Activated naive CD4-positive, alpha-beta T cell treated with anti-CD3 and anti-CD28 coated beads, Interleukin-2, amount 10 ng/mL, durations not matched to agents 7 days and 5 days (primary cell): ENCODE measurements at regions not wholly inside any gene's neighbourhood (a gene's known extent, or its start where the extent isn't known, plus 50 kb on each side); places are given as distances from the start of the nearest gene placed in this dataset.

Experiments
- CTCF ChIA-PET: fragments of 350-600 bp; sonication (Branson Sonifier 250); formaldehyde crosslinking; loops from one replicate; lab custom pipeline; 2021; ENCODE audit warnings: antibody characterized with exemption; lab: Charles Lee
- DNase-seq: peaks from one replicate; pipeline ENCODE4 v3.0.0-alpha.2; 2020
- H3K27ac Mint-ChIP-seq: one replicate; pipeline ENCODE4 v1.8.0; 2021; ENCODE audit warnings: mild to moderate bottlenecking, moderate library complexity, mixed read lengths
- H3K27me3 Mint-ChIP-seq: one replicate; pipeline ENCODE4 v1.8.0; 2021; ENCODE audit warnings: mild to moderate bottlenecking, mixed read lengths
- H3K36me3 Mint-ChIP-seq: one replicate; pipeline ENCODE4 v1.8.0; 2021; ENCODE audit warnings: mixed read lengths
- H3K4me1 Mint-ChIP-seq: one replicate; pipeline ENCODE4 v1.8.0; 2021; ENCODE audit warnings: mixed read lengths
- H3K4me3 Mint-ChIP-seq: one replicate; pipeline ENCODE4 v1.8.0; 2021; ENCODE audit warnings: mild to moderate bottlenecking, moderate library complexity, mixed read lengths
- H3K9me3 Mint-ChIP-seq: one replicate; pipeline ENCODE4 v1.8.0; 2021; ENCODE audit warnings: mixed read lengths

- H3K36me3 Mint-ChIP-seq: no peaks in the 10 kb centered on the region
- CTCF ChIA-PET: no interaction called here
- no peaks in the 10 kb centered on the region for H3K9me3 Mint-ChIP-seq
- no peak for DNase-seq
- no peak overlapping the region for H3K27ac Mint-ChIP-seq
- H3K4me3 Mint-ChIP-seq: no peak overlapping the region
- no peaks in the 10 kb centered on the region for H3K27me3 Mint-ChIP-seq
- no peaks in the 10 kb centered on the region for H3K4me1 Mint-ChIP-seq
Observed at GRCh38 chr9:120267929-120268328, 312.0 kb downstream of the CDK5RAP2 start.

- Mint-ChIP-seq H3K36me3 (no peaks in the 10 kb centered on the region), H3K9me3 (no peaks in the 10 kb centered on the region), H3K27me3 (no peaks in the 10 kb centered on the region), H3K4me3 (no peak overlapping the region), H3K4me1 (no peaks in the 10 kb centered on the region), H3K27ac (no peak overlapping the region)
- DNase-seq: no peak
- CTCF ChIA-PET: interaction anchor here (1.1 kb wide), 1 partner anchor 29 kb away, joined by 3 read pairs; no protein-coding TSS in a partner anchor
Observed at GRCh38 chr9:120265791-120266190, 314.2 kb downstream of the CDK5RAP2 start.

- no peaks in the 10 kb centered on the region for H3K4me1 Mint-ChIP-seq
- no peak overlapping the region for H3K4me3 Mint-ChIP-seq
- CTCF ChIA-PET: no interaction called here
- H3K27me3 Mint-ChIP-seq: no peaks in the 10 kb centered on the region
- H3K9me3 Mint-ChIP-seq: no peaks in the 10 kb centered on the region
- H3K27ac Mint-ChIP-seq: no peak overlapping the region
- no peak for DNase-seq
- no peaks in the 10 kb centered on the region for H3K36me3 Mint-ChIP-seq
Observed at GRCh38 chr9:120264528-120264927, 315.4 kb downstream of the CDK5RAP2 start.

- no peak for DNase-seq
- H3K4me3 Mint-ChIP-seq: no peak overlapping the region
- H3K27ac Mint-ChIP-seq: no peak overlapping the region
- no peaks in the 10 kb centered on the region for H3K4me1 Mint-ChIP-seq
- H3K36me3 Mint-ChIP-seq: no peaks in the 10 kb centered on the region
- CTCF ChIA-PET: no interaction called here
- no peaks in the 10 kb centered on the region for H3K9me3 Mint-ChIP-seq
- H3K27me3 Mint-ChIP-seq: no peaks in the 10 kb centered on the region
Observed at GRCh38 chr9:120263836-120264235, 316.1 kb downstream of the CDK5RAP2 start.

GRCh38 chr9:120261419-120261818 lies 318.5 kb downstream of the CDK5RAP2 start:
- CTCF ChIA-PET: no interaction called here
- Mint-ChIP-seq H3K4me1 (no peaks in the 10 kb centered on the region), H3K36me3 (no peaks in the 10 kb centered on the region), H3K27ac (no peak overlapping the region), H3K9me3 (no peaks in the 10 kb centered on the region), H3K4me3 (no peak overlapping the region), H3K27me3 (peaks cover 4% of the 10 kb centered on the region)
- DNase-seq: no peak

GRCh38 chr9:120259100-120259499 lies 320.9 kb downstream of the CDK5RAP2 start:
- CTCF ChIA-PET: no interaction called here
- peaks cover 4% of the 10 kb centered on the region for H3K27me3 Mint-ChIP-seq

GRCh38 chr9:120258096-120258495 lies 321.9 kb downstream of the CDK5RAP2 start:
- Mint-ChIP-seq H3K36me3 (no peaks in the 10 kb centered on the region), H3K4me3 (no peak overlapping the region), H3K9me3 (no peaks in the 10 kb centered on the region), H3K27me3 (peaks cover 4% of the 10 kb centered on the region), H3K27ac (no peak overlapping the region), H3K4me1 (no peaks in the 10 kb centered on the region)
- CTCF ChIA-PET: no interaction called here
- no peak for DNase-seq

More at GRCh38 chr9:120259100-120259499, 320.9 kb downstream of the CDK5RAP2 start:
- Mint-ChIP-seq H3K4me1 (no peaks in the 10 kb centered on the region), H3K27ac (no peak overlapping the region), H3K9me3 (no peaks in the 10 kb centered on the region), H3K4me3 (no peak overlapping the region), H3K36me3 (no peaks in the 10 kb centered on the region)
- DNase-seq: no peak

- Mint-ChIP-seq H3K27me3 (peaks cover 4% of the 10 kb centered on the region), H3K4me3 (no peak overlapping the region)
Observed at GRCh38 chr9:120257483-120257882, 322.5 kb downstream of the CDK5RAP2 start.

GRCh38 chr9:120256146-120256545 lies 323.8 kb downstream of the CDK5RAP2 start:
- no peaks in the 10 kb centered on the region for H3K9me3 Mint-ChIP-seq
- peaks cover 4% of the 10 kb centered on the region for H3K27me3 Mint-ChIP-seq
- CTCF ChIA-PET: no interaction called here
- H3K36me3 Mint-ChIP-seq: no peaks in the 10 kb centered on the region
- no peak overlapping the region for H3K4me3 Mint-ChIP-seq
- H3K27ac Mint-ChIP-seq: no peak overlapping the region
- no peaks in the 10 kb centered on the region for H3K4me1 Mint-ChIP-seq
- no peak for DNase-seq

More at GRCh38 chr9:120257483-120257882, 322.5 kb downstream of the CDK5RAP2 start:
- H3K4me1 Mint-ChIP-seq: no peaks in the 10 kb centered on the region
- H3K9me3 Mint-ChIP-seq: no peaks in the 10 kb centered on the region
- H3K36me3 Mint-ChIP-seq: no peaks in the 10 kb centered on the region
- no peak overlapping the region for H3K27ac Mint-ChIP-seq
- DNase-seq: no peak
- CTCF ChIA-PET: no interaction called here

GRCh38 chr9:120252248-120252647 lies 327.7 kb downstream of the CDK5RAP2 start:
- Mint-ChIP-seq H3K9me3 (no peaks in the 10 kb centered on the region), H3K4me3 (no peak overlapping the region), H3K27ac (no peak overlapping the region), H3K4me1 (no peaks in the 10 kb centered on the region), H3K27me3 (peaks cover 4% of the 10 kb centered on the region), H3K36me3 (no peaks in the 10 kb centered on the region)
- no peak for DNase-seq
- CTCF ChIA-PET: no interaction called here

GRCh38 chr9:120242116-120242811 lies 337.7 kb downstream of the CDK5RAP2 start:
- Mint-ChIP-seq H3K27ac (no peak overlapping the region), H3K4me1 (no peaks in the 10 kb centered on the region), H3K9me3 (no peaks in the 10 kb centered on the region), H3K4me3 (no peak overlapping the region), H3K27me3 (no peaks in the 10 kb centered on the region), H3K36me3 (no peaks in the 10 kb centered on the region)
- CTCF ChIA-PET: no interaction called here
- DNase-seq: no peak

GRCh38 chr9:120236596-120236995 lies 343.4 kb downstream of the CDK5RAP2 start:
- Mint-ChIP-seq H3K4me3 (no peak overlapping the region), H3K36me3 (no peaks in the 10 kb centered on the region), H3K27me3 (peaks cover 4% of the 10 kb centered on the region), H3K4me1 (no peaks in the 10 kb centered on the region), H3K27ac (no peak overlapping the region), H3K9me3 (no peaks in the 10 kb centered on the region)
- CTCF ChIA-PET: interaction anchor here (0.5 to 1.1 kb wide), 2 partner anchors 29 to 69 kb away, joined by 3 read pairs; no protein-coding TSS in a partner anchor
- no peak for DNase-seq

- Mint-ChIP-seq H3K27me3 (peaks cover 4% of the 10 kb centered on the region), H3K36me3 (no peaks in the 10 kb centered on the region), H3K27ac (no peak overlapping the region), H3K9me3 (no peaks in the 10 kb centered on the region), H3K4me1 (no peaks in the 10 kb centered on the region), H3K4me3 (no peak overlapping the region)
- CTCF ChIA-PET: no interaction called here
- no peak for DNase-seq
Observed at GRCh38 chr9:120235081-120235480, 344.9 kb downstream of the CDK5RAP2 start.

GRCh38 chr9:120230227-120230626 lies 349.7 kb downstream of the CDK5RAP2 start:
- Mint-ChIP-seq H3K36me3 (no peaks in the 10 kb centered on the region), H3K27ac (no peak overlapping the region), H3K27me3 (peaks cover 8% of the 10 kb centered on the region), H3K4me1 (no peaks in the 10 kb centered on the region), H3K9me3 (no peaks in the 10 kb centered on the region), H3K4me3 (no peak overlapping the region)
- CTCF ChIA-PET: no interaction called here
- no peak for DNase-seq

GRCh38 chr9:120221844-120222243 lies 358.1 kb downstream of the CDK5RAP2 start:
- H3K9me3 Mint-ChIP-seq: no peaks in the 10 kb centered on the region
- no peak overlapping the region for H3K27ac Mint-ChIP-seq
- CTCF ChIA-PET: no interaction called here
- H3K4me3 Mint-ChIP-seq: no peak overlapping the region
- H3K36me3 Mint-ChIP-seq: no peaks in the 10 kb centered on the region
- H3K4me1 Mint-ChIP-seq: no peaks in the 10 kb centered on the region
- DNase-seq: no peak
- peaks cover 3% of the 10 kb centered on the region for H3K27me3 Mint-ChIP-seq
